Esophagus muscularis mucosa (tissue), 2 donors: ENCODE measurements at regions not wholly inside any gene's neighbourhood (a gene's known extent, or its start where the extent isn't known, plus 50 kb on each side); places are given as distances from the start of the nearest gene placed in this dataset.

Experiments used
- EP300 ChIP-seq: sonication (generic); formaldehyde crosslinking; IDR thresholded peaks from one replicate; pipeline ENCODE4 v1.6.1; 2017; ENCODE audit warnings: antibody characterized with exemption
- POLR2A ChIP-seq: fragments of 450-650 bp; IDR thresholded peaks from one replicate; pipeline ENCODE4 v1.6.1; 2017; ENCODE audit warnings: antibody characterized with exemption, moderate library complexity, mild to moderate bottlenecking, low read depth

DNA sequence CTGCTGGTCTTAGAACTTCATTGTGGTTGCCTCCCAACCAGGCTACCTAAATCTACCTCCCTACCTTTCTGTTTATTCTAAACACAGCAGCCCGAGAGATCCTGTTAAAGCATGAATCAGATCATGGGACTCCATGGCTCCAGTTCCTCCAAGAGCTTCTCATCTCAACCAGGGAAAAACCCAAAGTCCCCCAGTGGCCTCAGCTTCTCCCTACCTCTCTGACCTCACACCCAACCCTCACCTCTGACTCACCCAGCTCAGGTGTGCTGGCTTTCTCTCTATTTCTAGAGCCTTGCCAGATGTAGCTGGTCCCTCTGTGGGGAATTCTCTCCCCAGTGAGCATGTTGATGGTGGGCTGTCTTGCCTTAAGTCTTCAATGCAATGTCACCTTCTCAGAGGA lies 93.8 kb upstream of the COPS8 start:
- TF ChIP-seq POLR2A (no peak), EP300 (no peak)
